SK-N-SH (cell line): ENCODE measurements at regions not wholly inside any gene's neighbourhood (a gene's known extent, or its start where the extent isn't known, plus 50 kb on each side); places are given as distances from the start of the nearest gene placed in this dataset.
A peak's percentile ranks its signal among the peaks of the same experiment; 100 is the strongest.

Source experiments
- CTCF ChIA-PET: fragments of 300-600, 350-600 bp; formaldehyde crosslinking; extraction: SDS; loops from one replicate; lab custom pipeline; 2021; lab: Yijun Ruan, JAX
- POLR2A ChIA-PET: fragments of 350-600 bp; sonication (Branson Sonifier 250); formaldehyde crosslinking; extraction: SDS; loops from one replicate; lab custom pipeline; 2020; ENCODE audit warnings: antibody characterized with exemption, inconsistent platforms; lab: Yijun Ruan, JAX
- DNase-seq: peaks from one replicate; pipeline ENCODE4 v3.0.0; 2012
- H2AFZ ChIP-seq: fragments of 200-600 bp; sonication (generic); 2 replicates; pipeline ENCODE4 v1.8.1; 2016; ENCODE audit warnings: antibody characterized with exemption, mild to moderate bottlenecking, low read depth
- H3F3A ChIP-seq: fragments of 200-600 bp; sonication (generic); replicated peaks from 2 replicates; pipeline ENCODE3; 2016; ENCODE audit warnings: antibody characterized with exemption, mild to moderate bottlenecking; ENCODE audit not compliant: insufficient read depth
- H3K27ac ChIP-seq, 2 experiments: fragments of 200-500 bp in 1 of 2; fragments of 200-600 bp in 1 of 2; sonication (Bioruptor generic) in 1 of 2; sonication (generic), shearing (Covaris generic) in 1 of 2; 2 replicates each; pipeline versions ENCODE4 v1.5.1 to v1.6.1; 2014 to 2016; ENCODE audit warnings: low read depth in 2 of 2, inconsistent platforms in 1 of 2, low read length in 1 of 2, mild to moderate bottlenecking in 1 of 2, mixed read lengths in 1 of 2
- H3K27me3 ChIP-seq: fragments of 200-600 bp; sonication (generic), shearing (Covaris generic); 2 replicates; pipeline ENCODE4 v1.6.1; 2016; ENCODE audit warnings: mixed run types; ENCODE audit not compliant: insufficient read depth
- H3K36me3 ChIP-seq, 2 experiments: fragments of 200-500 bp in 1 of 2; fragments of 200-600 bp in 1 of 2; sonication (Bioruptor generic) in 1 of 2; sonication (generic) in 1 of 2; replicated peaks in 1 of 2; 2 replicates each; pipeline versions ENCODE3 to v1.5.1; 2014 to 2016; ENCODE audit warnings: low read length in 1 of 2, mild to moderate bottlenecking in 1 of 2; ENCODE audit not compliant: insufficient read depth in 2 of 2, control insufficient read depth in 1 of 2
- H3K4me1 ChIP-seq, 2 experiments: fragments of 200-500 bp in 1 of 2; fragments of 200-600 bp in 1 of 2; sonication (Bioruptor generic) in 1 of 2; sonication (generic), shearing (Covaris generic) in 1 of 2; 2 replicates each; pipeline versions ENCODE4 v1.5.1 to v1.6.1; 2014 to 2016; ENCODE audit warnings: low read depth in 1 of 2, low read length in 1 of 2, mixed run types in 1 of 2; ENCODE audit not compliant: insufficient read depth in 2 of 2, control insufficient read depth in 1 of 2
- H3K4me2 ChIP-seq: fragments of 200-600 bp; sonication (generic), shearing (Covaris generic); 2 replicates; pipeline ENCODE4 v1.6.1; 2017; ENCODE audit warnings: mixed run types
- H3K4me3 ChIP-seq, 2 experiments: fragments of 200-500 bp in 1 of 2; fragments of 200-600 bp in 1 of 2; sonication (Bioruptor generic) in 1 of 2; sonication (generic), shearing (Covaris generic) in 1 of 2; 2 replicates each; pipeline versions ENCODE4 v1.5.1 to v1.8.1; 2014 to 2016; ENCODE audit warnings: low read depth in 2 of 2, inconsistent platforms in 1 of 2, low read length in 1 of 2, mild to moderate bottlenecking in 1 of 2, mixed read lengths in 1 of 2, moderate library complexity in 1 of 2
- H3K79me2 ChIP-seq: fragments of 200-600 bp; sonication (generic); 2 replicates; pipeline ENCODE4 v1.8.1; 2017; ENCODE audit warnings: mild to moderate bottlenecking; ENCODE audit not compliant: insufficient read depth
- H3K9ac ChIP-seq: fragments of 200-600 bp; sonication (generic); 2 replicates; pipeline ENCODE4 v1.6.1; 2017; ENCODE audit warnings: mixed run types
- H3K9me2 ChIP-seq: fragments of 200-600 bp; sonication (generic); 2 replicates; pipeline ENCODE4 v1.6.1; 2017; ENCODE audit warnings: mixed run types
- H3K9me3 ChIP-seq: fragments of 200-600 bp; sonication (generic); 2 replicates; pipeline ENCODE4 v1.6.1; 2017; ENCODE audit warnings: mixed run types, mild to moderate bottlenecking, moderate library complexity
- H4K20me1 ChIP-seq: fragments of 200-600 bp; sonication (generic); 2 replicates; pipeline ENCODE4 v1.6.1; 2017; ENCODE audit warnings: mild to moderate bottlenecking, mixed run types; ENCODE audit not compliant: insufficient read depth
- ELF1 ChIP-seq: IDR thresholded peaks from 2 replicates; pipeline ENCODE4 v1.4.0; 2012
- FOSL2 ChIP-seq: IDR thresholded peaks from 2 replicates; pipeline ENCODE4 v1.4.0; 2012; ENCODE audit warnings: low read depth, mild to moderate bottlenecking, moderate library complexity, borderline replicate concordance
- FOXM1 ChIP-seq: IDR thresholded peaks from 2 replicates; pipeline ENCODE4 v1.4.0; 2012; ENCODE audit warnings: low read depth, mild to moderate bottlenecking
- GABPA ChIP-seq: IDR thresholded peaks from 2 replicates; pipeline ENCODE4 v1.4.0; 2012; ENCODE audit warnings: low read depth, mild to moderate bottlenecking
- GATA2 ChIP-seq: sonication (generic); formaldehyde crosslinking; IDR thresholded peaks from 2 replicates; pipeline ENCODE4 v1.5.0; 2020; ENCODE audit warnings: mild to moderate bottlenecking, missing genetic modification reagents
- JUND ChIP-seq: IDR thresholded peaks from 2 replicates; pipeline ENCODE4 v1.4.0; 2012
- MEF2A ChIP-seq: IDR thresholded peaks from 2 replicates; pipeline ENCODE4 v1.4.0; 2012; ENCODE audit warnings: low read depth, borderline replicate concordance
- MXI1 ChIP-seq: IDR thresholded peaks from 2 replicates; pipeline ENCODE4 v1.6.1; 2012; ENCODE audit warnings: mild to moderate bottlenecking, low read depth, low read length, improper control_type of control experiment
- NFIC ChIP-seq: IDR thresholded peaks from 2 replicates; pipeline ENCODE4 v1.4.0; 2012; ENCODE audit warnings: borderline replicate concordance
- NRF1 ChIP-seq: IDR thresholded peaks from 2 replicates; pipeline ENCODE4 v1.6.1; 2012; ENCODE audit warnings: low read depth, mild to moderate bottlenecking, low read length
- POLR2AphosphoS5 ChIP-seq: IDR thresholded peaks from 2 replicates; pipeline ENCODE4 v1.6.1; 2012; ENCODE audit warnings: low read depth, low read length
- RAD21 ChIP-seq: IDR thresholded peaks from 2 replicates; pipeline ENCODE4 v1.6.1; 2012; ENCODE audit warnings: mild to moderate bottlenecking, low read length
- RCOR1 ChIP-seq: fragments of 150-350 bp; IDR thresholded peaks from 2 replicates; pipeline ENCODE4 v1.6.1; 2017; ENCODE audit warnings: antibody characterized with exemption, low read length
- RFX5 ChIP-seq: IDR thresholded peaks from 2 replicates; pipeline ENCODE4 v1.6.1; 2012; ENCODE audit warnings: mild to moderate bottlenecking, improper control_type of control experiment, low read length
- RXRA ChIP-seq: IDR thresholded peaks from 2 replicates; pipeline ENCODE4 v1.4.0; 2012; ENCODE audit warnings: low read depth, mild to moderate bottlenecking, borderline replicate concordance
- SIN3A ChIP-seq: IDR thresholded peaks from 2 replicates; pipeline ENCODE4 v1.6.1; 2012; ENCODE audit warnings: low read depth, mild to moderate bottlenecking, low read length, moderate library complexity, borderline replicate concordance
- SMC3 ChIP-seq: IDR thresholded peaks from 2 replicates; pipeline ENCODE4 v1.6.1; 2012; ENCODE audit warnings: low read depth, low read length, improper control_type of control experiment
- TAF1 ChIP-seq: IDR thresholded peaks from 2 replicates; pipeline ENCODE4 v1.6.1; 2012; ENCODE audit warnings: low read depth, mild to moderate bottlenecking, low read length, moderate library complexity, borderline replicate concordance
- TCF12 ChIP-seq: IDR thresholded peaks from 2 replicates; pipeline ENCODE4 v1.4.0; 2012
- TEAD4 ChIP-seq: IDR thresholded peaks from 2 replicates; pipeline ENCODE4 v1.4.0; 2012; ENCODE audit warnings: mild to moderate bottlenecking, borderline replicate concordance; ENCODE audit not compliant: insufficient read depth
- YY1 ChIP-seq: IDR thresholded peaks from 2 replicates; pipeline ENCODE4 v1.4.0; 2012; ENCODE audit warnings: low read depth, mild to moderate bottlenecking
- WGBS: methylation state at CpG from one replicate; pipeline ENCODE4 v1.1.6; 2017; ENCODE audit warnings: low lambda C conversion rate; 5-methylcytosine and 5-hydroxymethylcytosine counted together
- TF ChIP-seq, protein P1 (sequence below): IDR thresholded peaks from 2 replicates; pipeline ENCODE4 v1.4.0; 2012; ENCODE audit warnings: low read depth
- TF ChIP-seq, protein P2 (sequence below): IDR thresholded peaks from 2 replicates; pipeline ENCODE4; 2012
- TF ChIP-seq, protein P3 (sequence below): fragments of 200-600 bp; sonication (generic); IDR thresholded peaks from 2 replicates; pipeline ENCODE4 v1.6.1; 2017; ENCODE audit warnings: antibody characterized with exemption, mild to moderate bottlenecking, moderate library complexity
- TF ChIP-seq, protein P4 (sequence below): fragments of 150-350 bp; IDR thresholded peaks from 2 replicates; pipeline ENCODE4 v1.6.1; 2016; ENCODE audit warnings: mild to moderate bottlenecking, low read depth, low read length
- TF ChIP-seq, protein P5 (sequence below): IDR thresholded peaks from 2 replicates; pipeline ENCODE4 v1.4.0; 2012; ENCODE audit warnings: low read depth, borderline replicate concordance
- TF ChIP-seq, protein P6 (sequence below): fragments of 150-350 bp; IDR thresholded peaks from 2 replicates; pipeline ENCODE4 v1.6.1; 2017; ENCODE audit warnings: antibody characterized with exemption, low read length, low read depth, borderline replicate concordance

DNA sequence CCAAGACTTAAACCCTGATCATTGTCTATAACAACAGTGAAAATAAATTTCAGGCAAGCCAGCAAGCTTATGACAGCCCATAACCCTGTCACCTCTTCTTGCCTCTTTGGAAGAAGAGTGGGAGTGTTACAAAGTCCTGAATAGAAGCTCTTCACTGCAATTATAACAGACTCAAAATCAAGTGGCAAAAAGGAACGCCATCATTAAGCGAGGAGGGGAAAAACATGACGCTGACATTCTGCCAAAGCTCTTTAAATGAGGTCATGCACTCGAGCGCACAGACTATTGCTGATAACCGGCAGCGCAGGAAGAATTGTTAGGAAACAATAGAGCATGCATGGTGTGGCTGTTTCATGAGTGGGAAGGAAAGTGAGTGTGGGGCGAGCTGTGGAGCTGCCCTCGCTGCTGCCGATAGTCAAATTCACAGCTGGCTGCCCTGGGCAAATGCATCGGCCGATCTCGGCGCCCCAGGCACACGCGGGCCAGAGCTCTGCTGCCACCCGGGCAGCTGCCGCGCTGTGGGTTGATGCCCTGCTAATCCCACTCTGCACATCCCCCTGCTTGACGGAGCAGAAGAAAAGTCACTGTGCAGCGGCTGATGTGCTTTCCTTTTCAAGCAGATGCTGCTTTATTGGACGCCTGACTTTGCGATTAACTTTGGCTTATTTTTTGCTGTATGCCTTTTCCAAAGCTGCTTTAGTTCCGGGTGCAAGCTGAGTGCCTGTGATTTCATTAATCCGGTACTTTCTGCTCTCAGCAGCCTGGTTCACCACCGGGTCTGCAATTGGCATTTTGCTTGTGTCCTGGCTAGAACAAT is 102.4 kb upstream of the ST6GALNAC5 start:
- H3K36me3 ChIP-seq, result no peaks in the 10 kb centered on the region
- POLR2A ChIA-PET, result interaction anchor here (1.2 to 1.5 kb wide), 4 partner anchors 13 to 484 kb away, joined by 3 to 5 read pairs (median 4); no protein-coding TSS in a partner anchor
- H3K9me2 ChIP-seq, result no peaks in the 10 kb centered on the region
- no peaks in the 10 kb centered on the region for H3K79me2 ChIP-seq
- H3K4me1 ChIP-seq, result peaks cover 0 to 14% of the 10 kb centered on the region in 2 experiments; a peak in 2 of 4 replicates
- 8% methylated on average over 26 of the region's 26 CpGs for WGBS
- peak overlapping the region; percentile 4; the same call in 1 of the 2 replicates for H3K9ac ChIP-seq
- H3K4me2 ChIP-seq, result peak overlapping the region; percentile 79
- H3K27me3 ChIP-seq, result no peaks in the 10 kb centered on the region
- peak overlapping the region in 1 of 2 experiments; percentile 86; a peak in 2 of 4 replicates for H3K27ac ChIP-seq
- no peaks in the 10 kb centered on the region for H3F3A ChIP-seq
- peak; percentile 70 for DNase-seq
- H4K20me1 ChIP-seq, result no peaks in the 10 kb centered on the region
- peak overlapping the region; percentile 75 for H2AFZ ChIP-seq
- peak overlapping the region; percentile 46 to 47 for H3K4me3 ChIP-seq
- no peaks in the 10 kb centered on the region for H3K9me3 ChIP-seq
- CTCF ChIA-PET, result interaction anchor here (1.0 to 2.3 kb wide), 5 partner anchors 25 to 730 kb away, joined by 3 to 8 read pairs (median 5); partner anchors contain the start of gene ST6GALNAC5
- TF ChIP-seq JUND (no peak), GABPA (no peak), TEAD4 (no peak), ELF1 (no peak), RXRA (no peak), TAF1 (no peak), FOSL2 (no peak), FOXM1 (no peak), NRF1 (no peak), GATA2 (peak; percentile 80; the same call in 1 of the 2 replicates), RAD21 (peak; percentile 37; the same call in 1 of the 2 replicates), SIN3A (no peak), YY1 (no peak), RCOR1 (no peak), SMC3 (peak; percentile 25; the same call in 1 of the 2 replicates), RFX5 (no peak), POLR2AphosphoS5 (no peak), MEF2A (no peak), TCF12 (no peak), NFIC (no peak), MXI1 (peak; percentile 53)
- TF ChIP-seq, protein P1, sequence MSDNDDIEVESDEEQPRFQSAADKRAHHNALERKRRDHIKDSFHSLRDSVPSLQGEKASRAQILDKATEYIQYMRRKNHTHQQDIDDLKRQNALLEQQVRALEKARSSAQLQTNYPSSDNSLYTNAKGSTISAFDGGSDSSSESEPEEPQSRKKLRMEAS, result no peak
- TF ChIP-seq, protein P2, sequence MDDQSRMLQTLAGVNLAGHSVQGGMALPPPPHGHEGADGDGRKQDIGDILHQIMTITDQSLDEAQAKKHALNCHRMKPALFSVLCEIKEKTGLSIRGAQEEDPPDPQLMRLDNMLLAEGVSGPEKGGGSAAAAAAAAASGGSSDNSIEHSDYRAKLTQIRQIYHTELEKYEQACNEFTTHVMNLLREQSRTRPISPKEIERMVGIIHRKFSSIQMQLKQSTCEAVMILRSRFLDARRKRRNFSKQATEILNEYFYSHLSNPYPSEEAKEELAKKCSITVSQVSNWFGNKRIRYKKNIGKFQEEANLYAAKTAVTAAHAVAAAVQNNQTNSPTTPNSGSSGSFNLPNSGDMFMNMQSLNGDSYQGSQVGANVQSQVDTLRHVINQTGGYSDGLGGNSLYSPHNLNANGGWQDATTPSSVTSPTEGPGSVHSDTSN, result no peak
- TF ChIP-seq, protein P3, sequence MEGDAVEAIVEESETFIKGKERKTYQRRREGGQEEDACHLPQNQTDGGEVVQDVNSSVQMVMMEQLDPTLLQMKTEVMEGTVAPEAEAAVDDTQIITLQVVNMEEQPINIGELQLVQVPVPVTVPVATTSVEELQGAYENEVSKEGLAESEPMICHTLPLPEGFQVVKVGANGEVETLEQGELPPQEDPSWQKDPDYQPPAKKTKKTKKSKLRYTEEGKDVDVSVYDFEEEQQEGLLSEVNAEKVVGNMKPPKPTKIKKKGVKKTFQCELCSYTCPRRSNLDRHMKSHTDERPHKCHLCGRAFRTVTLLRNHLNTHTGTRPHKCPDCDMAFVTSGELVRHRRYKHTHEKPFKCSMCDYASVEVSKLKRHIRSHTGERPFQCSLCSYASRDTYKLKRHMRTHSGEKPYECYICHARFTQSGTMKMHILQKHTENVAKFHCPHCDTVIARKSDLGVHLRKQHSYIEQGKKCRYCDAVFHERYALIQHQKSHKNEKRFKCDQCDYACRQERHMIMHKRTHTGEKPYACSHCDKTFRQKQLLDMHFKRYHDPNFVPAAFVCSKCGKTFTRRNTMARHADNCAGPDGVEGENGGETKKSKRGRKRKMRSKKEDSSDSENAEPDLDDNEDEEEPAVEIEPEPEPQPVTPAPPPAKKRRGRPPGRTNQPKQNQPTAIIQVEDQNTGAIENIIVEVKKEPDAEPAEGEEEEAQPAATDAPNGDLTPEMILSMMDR, result no peak
- TF ChIP-seq, protein P4, sequence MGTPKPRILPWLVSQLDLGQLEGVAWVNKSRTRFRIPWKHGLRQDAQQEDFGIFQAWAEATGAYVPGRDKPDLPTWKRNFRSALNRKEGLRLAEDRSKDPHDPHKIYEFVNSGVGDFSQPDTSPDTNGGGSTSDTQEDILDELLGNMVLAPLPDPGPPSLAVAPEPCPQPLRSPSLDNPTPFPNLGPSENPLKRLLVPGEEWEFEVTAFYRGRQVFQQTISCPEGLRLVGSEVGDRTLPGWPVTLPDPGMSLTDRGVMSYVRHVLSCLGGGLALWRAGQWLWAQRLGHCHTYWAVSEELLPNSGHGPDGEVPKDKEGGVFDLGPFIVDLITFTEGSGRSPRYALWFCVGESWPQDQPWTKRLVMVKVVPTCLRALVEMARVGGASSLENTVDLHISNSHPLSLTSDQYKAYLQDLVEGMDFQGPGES, result no peak
- TF ChIP-seq, protein P5, sequence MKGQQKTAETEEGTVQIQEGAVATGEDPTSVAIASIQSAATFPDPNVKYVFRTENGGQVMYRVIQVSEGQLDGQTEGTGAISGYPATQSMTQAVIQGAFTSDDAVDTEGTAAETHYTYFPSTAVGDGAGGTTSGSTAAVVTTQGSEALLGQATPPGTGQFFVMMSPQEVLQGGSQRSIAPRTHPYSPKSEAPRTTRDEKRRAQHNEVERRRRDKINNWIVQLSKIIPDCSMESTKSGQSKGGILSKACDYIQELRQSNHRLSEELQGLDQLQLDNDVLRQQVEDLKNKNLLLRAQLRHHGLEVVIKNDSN, result no peak
- TF ChIP-seq, protein P6, sequence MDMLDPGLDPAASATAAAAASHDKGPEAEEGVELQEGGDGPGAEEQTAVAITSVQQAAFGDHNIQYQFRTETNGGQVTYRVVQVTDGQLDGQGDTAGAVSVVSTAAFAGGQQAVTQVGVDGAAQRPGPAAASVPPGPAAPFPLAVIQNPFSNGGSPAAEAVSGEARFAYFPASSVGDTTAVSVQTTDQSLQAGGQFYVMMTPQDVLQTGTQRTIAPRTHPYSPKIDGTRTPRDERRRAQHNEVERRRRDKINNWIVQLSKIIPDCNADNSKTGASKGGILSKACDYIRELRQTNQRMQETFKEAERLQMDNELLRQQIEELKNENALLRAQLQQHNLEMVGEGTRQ, result no peak
